HG03108 (cell line): ENCODE measurements at regions not wholly inside any gene's neighbourhood (a gene's known extent, or its start where the extent isn't known, plus 50 kb on each side); places are given as distances from the start of the nearest gene placed in this dataset.

ENCODE experiments used
- ATAC-seq: cut with Tn5 transposase; IDR thresholded peaks from one replicate; pipeline ENCODE4 v1.9.1; 2021; ENCODE audit warnings: moderate library complexity; ENCODE audit not compliant: unreplicated experiment

GRCh38 chr7:41114691-41115090 lies 588.2 kb downstream of the INHBA start:
- ATAC-seq, result no peak

- no peak for ATAC-seq
Measured at GRCh38 chr7:41114131-41114530, 588.8 kb downstream of the INHBA start.

GRCh38 chr7:41113719-41114118 lies 589.2 kb downstream of the INHBA start:
- no peak for ATAC-seq

GRCh38 chr7:41110186-41110585 lies 592.7 kb downstream of the INHBA start:
- ATAC-seq, result no peak

DNA sequence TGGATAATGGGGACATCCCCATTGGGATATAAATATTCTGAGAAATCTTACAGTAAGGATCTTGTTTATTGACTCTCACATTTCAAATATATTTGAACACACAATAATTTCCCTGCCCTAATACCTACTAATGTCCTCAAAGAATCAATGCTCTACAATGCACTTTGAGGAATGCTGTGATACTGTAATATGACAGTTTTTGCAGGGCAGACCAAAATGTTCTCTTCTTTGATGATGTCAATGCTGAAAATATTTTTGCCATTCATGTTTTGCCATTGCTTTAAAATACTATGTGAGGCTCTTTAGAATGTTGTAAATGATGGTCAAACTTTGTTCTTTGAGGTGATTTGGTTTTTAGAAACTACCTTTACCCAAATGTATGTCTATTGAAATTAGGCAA lies 594.1 kb downstream of the INHBA start:
- ATAC-seq, result no peak

- no peak for ATAC-seq
Measured at GRCh38 chr7:41107938-41108448, 594.9 kb downstream of the INHBA start.

GRCh38 chr7:41107330-41107937 lies 595.5 kb downstream of the INHBA start:
- no peak for ATAC-seq

- ATAC-seq, result no peak
Measured at GRCh38 chr7:41104631-41105030, 598.3 kb downstream of the INHBA start.

- no peak for ATAC-seq
Measured at GRCh38 chr7:41103331-41103730, 599.6 kb downstream of the INHBA start.

DNA sequence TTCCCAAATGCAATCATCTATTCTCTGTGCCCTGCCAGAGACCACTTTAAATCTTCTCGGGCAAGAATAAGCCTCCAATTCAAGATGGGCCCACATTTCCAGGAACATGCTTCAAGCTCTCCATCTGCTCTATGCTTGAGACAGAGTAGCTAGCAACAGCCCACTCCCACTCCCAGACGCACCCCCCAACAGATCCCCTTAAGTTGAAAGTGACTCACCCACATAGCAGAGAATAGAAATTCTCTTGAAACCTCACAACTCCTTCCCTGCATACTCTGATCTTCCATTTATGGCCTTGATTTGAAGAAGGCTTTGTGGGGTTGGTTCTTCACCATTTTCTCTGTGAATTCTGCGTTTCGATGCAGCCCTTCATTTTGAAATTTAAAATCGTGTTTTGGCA lies 604.0 kb downstream of the INHBA start:
- no peak for ATAC-seq

GRCh38 chr7:41098402-41098801 lies 604.5 kb downstream of the INHBA start:
- ATAC-seq, result no peak

GRCh38 chr7:41097501-41097900 lies 605.4 kb downstream of the INHBA start:
- no peak for ATAC-seq

- ATAC-seq, result no peak
Measured at GRCh38 chr7:41096917-41097316, 606.0 kb downstream of the INHBA start.

GRCh38 chr7:41093141-41093540 lies 609.7 kb downstream of the INHBA start:
- no peak for ATAC-seq

- no peak for ATAC-seq
Measured at GRCh38 chr7:41085244-41085643, 617.6 kb downstream of the INHBA start.

DNA sequence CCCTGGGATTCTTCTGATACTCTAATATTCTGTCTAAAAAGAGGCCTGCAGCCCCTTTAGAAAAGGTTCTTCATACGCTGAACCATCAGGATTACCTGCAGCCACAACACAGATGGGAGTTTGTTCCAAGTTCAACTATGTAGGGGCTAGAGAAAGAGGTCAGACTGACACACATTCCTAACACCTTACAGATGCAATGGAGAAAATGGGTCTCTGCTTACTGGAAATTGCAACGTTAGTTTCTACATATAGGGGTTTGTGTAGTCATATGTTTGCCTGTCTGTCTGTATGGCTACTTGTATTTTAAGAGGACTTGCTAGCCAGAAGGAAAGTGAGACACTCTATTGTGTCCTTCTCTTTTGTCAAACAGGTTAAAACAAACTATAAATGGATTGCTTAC lies 618.5 kb downstream of the INHBA start:
- ATAC-seq, result no peak

DNA sequence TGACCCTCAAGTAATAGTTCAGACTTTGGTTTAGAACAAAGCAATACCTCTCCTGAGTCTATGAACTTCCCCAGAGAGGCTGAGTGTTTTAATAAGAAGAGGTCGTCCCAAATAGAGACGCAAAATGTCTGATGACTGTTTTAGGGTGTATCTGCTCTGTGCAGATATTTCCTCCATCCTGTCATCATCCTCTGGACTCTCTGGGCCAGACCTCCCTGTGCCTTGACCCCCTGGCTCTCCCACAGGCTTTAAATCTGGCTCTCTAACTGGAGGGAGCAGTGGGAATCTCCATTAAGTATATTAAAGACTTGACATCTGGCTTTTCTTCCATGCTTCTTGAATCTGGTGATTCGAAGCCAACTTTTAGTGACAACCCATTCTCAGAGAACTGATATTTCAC lies 633.3 kb downstream of the INHBA start:
- ATAC-seq, result no peak

DNA sequence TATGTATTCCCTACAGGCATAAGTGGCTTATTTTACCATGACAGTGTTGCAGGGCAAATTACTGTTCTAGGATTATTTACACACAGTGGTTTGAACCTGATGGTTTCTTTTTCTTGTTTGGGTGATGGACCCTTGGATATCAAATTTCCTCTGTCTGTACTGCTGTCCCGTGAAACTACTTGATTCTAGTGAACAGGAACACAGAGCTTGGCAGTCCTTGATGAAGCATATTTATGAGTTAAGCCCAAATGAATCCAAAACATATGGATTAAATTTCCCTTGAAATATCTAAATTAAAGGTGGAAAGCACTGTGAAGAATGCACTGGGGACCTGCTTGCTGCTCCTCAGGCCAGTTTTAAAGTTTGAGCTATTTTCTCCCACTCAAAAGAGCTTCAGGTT lies 635.3 kb downstream of the INHBA start:
- no peak for ATAC-seq

DNA sequence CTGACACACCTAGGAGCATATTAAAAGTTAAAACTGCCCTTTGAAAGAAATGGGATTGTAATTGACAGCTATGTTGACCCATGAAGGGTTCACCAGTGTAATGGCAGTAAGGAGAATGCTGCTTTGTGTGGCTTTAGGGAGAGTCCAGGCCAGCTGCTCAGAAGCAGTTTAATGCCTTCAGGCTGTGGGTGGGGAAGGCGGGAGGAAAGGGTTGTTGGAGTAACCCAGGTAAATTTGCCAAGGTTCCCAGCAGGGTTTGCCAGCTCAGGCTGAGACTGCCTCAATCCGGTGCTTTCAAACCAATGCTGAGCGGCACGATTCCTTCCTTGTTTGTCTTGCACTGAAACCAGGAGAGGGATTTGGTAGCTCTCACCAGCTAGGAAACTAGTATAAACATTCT lies 637.2 kb downstream of the INHBA start:
- no peak for ATAC-seq

- no peak for ATAC-seq
Measured at GRCh38 chr7:41063116-41063515, 639.8 kb downstream of the INHBA start.

- no peak for ATAC-seq
Measured at GRCh38 chr7:41060796-41061195, 642.1 kb downstream of the INHBA start.

DNA sequence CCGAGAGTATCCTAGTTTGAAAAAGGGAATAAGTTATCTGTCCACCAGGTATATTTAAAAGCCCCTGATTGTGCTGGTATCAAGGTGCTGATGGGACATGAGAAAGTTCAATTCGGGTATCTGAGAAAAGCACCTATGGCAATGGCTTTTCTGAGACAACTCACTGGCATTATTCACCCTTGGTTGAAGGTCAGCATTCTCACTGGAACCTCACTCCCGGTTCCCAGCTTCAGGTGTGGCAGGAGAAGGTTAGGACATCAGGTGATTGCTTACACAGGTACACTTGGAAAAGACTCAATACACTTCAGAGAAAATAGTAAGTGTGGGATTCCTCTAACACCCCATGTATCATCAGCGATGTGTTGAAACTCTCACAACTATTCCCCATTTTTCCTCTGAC lies 643.1 kb downstream of the INHBA start:
- no peak for ATAC-seq

- no peak for ATAC-seq
Measured at GRCh38 chr7:41058986-41059741, 643.7 kb downstream of the INHBA start.
